CD14-positive monocyte (primary cell): ENCODE measurements at regions not wholly inside any gene's neighbourhood (a gene's known extent, or its start where the extent isn't known, plus 50 kb on each side); places are given as distances from the start of the nearest gene placed in this dataset.
"Not testable (repeated sequence)": the region's sequence is repeated elsewhere in the genome, so short reads cannot be mapped to it uniquely, and the experiment has no call there.

Experiments used
- DNase-seq, 3 donors: peaks; one replicate each; pipeline ENCODE4 v3.0.0-alpha.2; 2011 to 2022
- H2AFZ ChIP-seq: 2 replicates; pipeline ENCODE4 v1.6.0; 2012; ENCODE audit warnings: mild to moderate bottlenecking, low read depth, low read length, inconsistent platforms; ENCODE audit not compliant: insufficient read depth, poor library complexity, severe bottlenecking
- H3K27ac ChIP-seq, 2 donors: 1 replicate in 1 of 2; 2 replicates in 1 of 2; pipeline ENCODE4 v1.5.1; 2012 to 2013; ENCODE audit warnings: low read length in 2 of 2, control low read depth in 1 of 2, inconsistent platforms in 1 of 2, low read depth in 1 of 2, mild to moderate bottlenecking in 1 of 2
- H3K27me3 ChIP-seq, 2 donors: one replicate each; pipeline versions ENCODE4 v1.6.0 to v1.6.1; 2011 to 2013; ENCODE audit warnings: low read length in 2 of 2; ENCODE audit not compliant: control insufficient read depth in 2 of 2, insufficient read depth in 2 of 2
- H3K36me3 ChIP-seq, 2 donors: replicated peaks in 1 of 2; 1 replicate in 1 of 2; 2 replicates in 1 of 2; pipeline versions ENCODE4 v1.5.1 to v1.6.1; 2012 to 2013; ENCODE audit warnings: low read length in 2 of 2, control low read depth in 1 of 2, inconsistent platforms in 1 of 2, mild to moderate bottlenecking in 1 of 2; ENCODE audit not compliant: insufficient read depth in 2 of 2, control insufficient read depth in 1 of 2
- H3K4me1 ChIP-seq, 2 donors: 1 replicate in 1 of 2; 2 replicates in 1 of 2; pipeline versions ENCODE4 v1.5.1 to v1.6.1; 2012 to 2013; ENCODE audit warnings: low read length in 2 of 2, control low read depth in 1 of 2, inconsistent platforms in 1 of 2, mild to moderate bottlenecking in 1 of 2, moderate library complexity in 1 of 2; ENCODE audit not compliant: insufficient read depth in 2 of 2, control insufficient read depth in 1 of 2
- H3K4me2 ChIP-seq: replicated peaks from 2 replicates; pipeline ENCODE3; 2012; ENCODE audit warnings: low read length, moderate library complexity, mild to moderate bottlenecking; ENCODE audit not compliant: poor library complexity, severe bottlenecking; ENCODE audit errors: extremely low read depth
- H3K4me3 ChIP-seq, 3 experiments: fragments of 200-600 bp in 1 of 3; sonication (generic) in 1 of 3; replicated peaks in 1 of 3; 1 replicate in 2 of 3; 2 replicates in 1 of 3; pipeline ENCODE4 v1.5.1; 2011 to 2013; ENCODE audit warnings: low read length in 3 of 3, mild to moderate bottlenecking in 3 of 3, control low read depth in 2 of 3, low read depth in 2 of 3, inconsistent platforms in 1 of 3, moderate library complexity in 1 of 3
- H3K79me2 ChIP-seq: 2 replicates; pipeline ENCODE4 v1.6.0; 2012; ENCODE audit warnings: mild to moderate bottlenecking, control low read depth, inconsistent platforms, low read length, moderate library complexity; ENCODE audit not compliant: insufficient read depth
- H3K9ac ChIP-seq: 2 replicates; pipeline ENCODE4 v1.6.0; 2017; ENCODE audit warnings: low read length, mild to moderate bottlenecking; ENCODE audit not compliant: insufficient read depth, poor library complexity, severe bottlenecking
- H3K9me3 ChIP-seq, 2 donors: replicated peaks in 1 of 2; 1 replicate in 1 of 2; 2 replicates in 1 of 2; pipeline versions ENCODE4 v1.5.1 to v1.6.1; 2012 to 2013; ENCODE audit warnings: low read length in 2 of 2, control low read depth in 1 of 2; ENCODE audit not compliant: control insufficient read depth in 1 of 2, insufficient read depth in 1 of 2
- H4K20me1 ChIP-seq: 2 replicates; pipeline ENCODE4 v1.6.0; 2012; ENCODE audit warnings: mild to moderate bottlenecking, low read length, control low read depth, moderate library complexity; ENCODE audit not compliant: insufficient read depth
- H3K27ac Mint-ChIP-seq, 7 donors: one replicate each; pipeline ENCODE4 v1.8.0; 2020; ENCODE audit warnings: mild to moderate bottlenecking in 7 of 7, mixed read lengths in 7 of 7, moderate library complexity in 6 of 7, inconsistent platforms in 2 of 7
- H3K27me3 Mint-ChIP-seq, 3 donors: one replicate each; pipeline ENCODE4 v1.8.0; 2021 to 2022; ENCODE audit warnings: low read depth in 3 of 3, mild to moderate bottlenecking in 3 of 3, mixed read lengths in 3 of 3, moderate library complexity in 3 of 3, inconsistent platforms in 1 of 3
- H3K36me3 Mint-ChIP-seq, 2 donors: one replicate each; pipeline ENCODE4 v1.8.0; 2020; ENCODE audit warnings: mixed read lengths in 2 of 2, inconsistent platforms in 1 of 2, mild to moderate bottlenecking in 1 of 2
- H3K4me1 Mint-ChIP-seq: one replicate; pipeline ENCODE4 v1.8.0; 2020; ENCODE audit warnings: mild to moderate bottlenecking, mixed read lengths
- H3K4me3 Mint-ChIP-seq, 2 donors: one replicate each; pipeline ENCODE4 v1.8.0; 2020; ENCODE audit warnings: mild to moderate bottlenecking in 2 of 2, mixed read lengths in 2 of 2, moderate library complexity in 1 of 2
- H3K9me3 Mint-ChIP-seq, 7 donors: one replicate each; pipeline ENCODE4 v1.8.0; 2020 to 2022; ENCODE audit warnings: mixed read lengths in 7 of 7, mild to moderate bottlenecking in 6 of 7, moderate library complexity in 6 of 7, inconsistent platforms in 2 of 7
- CTCF ChIP-seq: fragments of 200-600 bp; IDR thresholded peaks from one replicate; pipeline ENCODE4 v1.8.0; 2022; ENCODE audit warnings: antibody characterized with exemption, mild to moderate bottlenecking
- WGBS: methylation state at CpG from one replicate; pipeline ENCODE4 v1.1.5; 2013; ENCODE audit warnings: missing lambda C conversion rate; ENCODE audit not compliant: insufficient coverage; 5-methylcytosine and 5-hydroxymethylcytosine counted together
- intact Hi-C, 2 donors: fragments of 100-400 bp; cut with micrococcal nuclease; formaldehyde crosslinking; loops; one replicate each; pipeline versions ENCODE4 v1.15.0 to v1.15.1; 2023

- H4K20me1 ChIP-seq, H3K4me1 ChIP-seq, H3K4me3 Mint-ChIP-seq, H3K79me2 ChIP-seq, H3K27ac Mint-ChIP-seq, H2AFZ ChIP-seq, DNase-seq, H3K9ac ChIP-seq, H3K27me3 ChIP-seq, intact Hi-C loops, H3K4me3 ChIP-seq, H3K36me3 ChIP-seq, H3K27me3 Mint-ChIP-seq, H3K4me1 Mint-ChIP-seq, H3K4me2 ChIP-seq, H3K36me3 Mint-ChIP-seq, H3K27ac ChIP-seq: not testable (repeated sequence)
- WGBS, result 91% methylated on average over 9 of the region's 15 CpGs
- peaks cover 0 to 18% of the 10 kb centered on the region in 2 donors for H3K9me3 ChIP-seq
- peaks cover 2 to 21% (median 11%) of the 10 kb centered on the region in 7 donors for H3K9me3 Mint-ChIP-seq
Observed at GRCh38 chr4:67412153-67412712, 133.1 kb downstream of the CENPC start.

GRCh38 chr4:67403342-67403741, 142.0 kb downstream of the CENPC start:
- Histone ChIP-seq H3K27me3 (no peaks in the 10 kb centered on the region), H4K20me1 (no peaks in the 10 kb centered on the region), H3K27ac (no peak overlapping the region), H3K4me3 (no peak overlapping the region), H3K4me1 (no peaks in the 10 kb centered on the region), H3K79me2 (no peaks in the 10 kb centered on the region), H3K4me2 (no peak overlapping the region), H2AFZ (no peak overlapping the region), H3K9ac (no peak overlapping the region), H3K36me3 (no peaks in the 10 kb centered on the region), H3K9me3 (no peaks in the 10 kb centered on the region)
- TF ChIP-seq CTCF, result no peak
- intact Hi-C loops, result no loop called here
- Mint-ChIP-seq H3K4me1 (no peaks in the 10 kb centered on the region), H3K4me3 (no peak overlapping the region), H3K27me3 (no peaks in the 10 kb centered on the region), H3K27ac (no peak overlapping the region), H3K36me3 (no peaks in the 10 kb centered on the region), H3K9me3 (peaks cover 0 to 9% (median 3%) of the 10 kb centered on the region in 7 donors)
- DNase-seq, result no peak
